NCI-H2081 (cell line): ENCODE measurements at regions not wholly inside any gene's neighbourhood (a gene's known extent, or its start where the extent isn't known, plus 50 kb on each side); places are given as distances from the start of the nearest gene placed in this dataset.

Experiments used
- DNase-seq, 2 experiments: peaks; one replicate each; lab custom pipeline; 2025; lab: John Stamatoyannopoulos, UW

- no peak for DNase-seq
Measured at GRCh38 chr12:63250486-63250885, 99.5 kb upstream of the AVPR1A start.

- no peak for DNase-seq
Measured at GRCh38 chr12:63238892-63239291, 87.9 kb upstream of the AVPR1A start.

GRCh38 chr12:63232896-63233295 lies 81.9 kb upstream of the AVPR1A start:
- no peak for DNase-seq

GRCh38 chr12:63228853-63229252 lies 77.9 kb upstream of the AVPR1A start:
- DNase-seq: no peak

GRCh38 chr12:63226792-63227463 lies 75.9 kb upstream of the AVPR1A start:
- no peak for DNase-seq

GRCh38 chr12:63224396-63224795 lies 73.4 kb upstream of the AVPR1A start:
- no peak for DNase-seq

GRCh38 chr12:63223128-63223527 lies 72.1 kb upstream of the AVPR1A start:
- DNase-seq: no peak

- no peak for DNase-seq
Measured at GRCh38 chr12:63222582-63222981, 71.6 kb upstream of the AVPR1A start.

- no peak for DNase-seq
Measured at GRCh38 chr12:63220921-63221320, 69.9 kb upstream of the AVPR1A start.

GRCh38 chr12:63212316-63212715 lies 61.3 kb upstream of the AVPR1A start:
- DNase-seq: no peak

- DNase-seq: no peak
Measured at GRCh38 chr12:63208956-63209355, 58.0 kb upstream of the AVPR1A start.

GRCh38 chr12:63206909-63207308 lies 55.9 kb upstream of the AVPR1A start:
- DNase-seq: no peak

- no peak for DNase-seq
Measured at GRCh38 chr12:63206494-63206893, 55.5 kb upstream of the AVPR1A start.
